OCI-LY3 (cell line): ENCODE measurements at regions not wholly inside any gene's neighbourhood (a gene's known extent, or its start where the extent isn't known, plus 50 kb on each side); places are given as distances from the start of the nearest gene placed in this dataset.
A peak's percentile ranks its signal among the peaks of the same experiment; 100 is the strongest.

Experiments used
- H2AFZ ChIP-seq: fragments of 200-600, 300-600 bp; shearing (Covaris generic); 2 replicates; pipeline ENCODE4 v1.6.0; 2014; ENCODE audit warnings: antibody characterized with exemption, low read depth, low read length
- H3K27ac ChIP-seq: fragments of 200-600, 300-600 bp; sonication (generic); 2 replicates; pipeline ENCODE4 v1.5.1; 2014; ENCODE audit warnings: mild to moderate bottlenecking, low read length, moderate library complexity, mixed read lengths
- H3K27me3 ChIP-seq: fragments of 200-600, 300-600 bp; sonication (generic); 2 replicates; pipeline ENCODE4 v1.6.1; 2014; ENCODE audit warnings: low read depth, low read length, mixed read lengths
- H3K36me3 ChIP-seq: fragments of 200-600, 300-600 bp; sonication (generic); replicated peaks from 2 replicates; pipeline ENCODE3; 2014; ENCODE audit warnings: low read depth, low read length, mixed read lengths
- H3K4me1 ChIP-seq: fragments of 300-600, 200-600 bp; sonication (generic); 2 replicates; pipeline ENCODE4 v1.6.1; 2014; ENCODE audit warnings: low read length, mixed read lengths
- H3K4me2 ChIP-seq: fragments of 200-600, 300-600 bp; sonication (generic); 2 replicates; pipeline ENCODE4 v1.6.1; 2014; ENCODE audit warnings: low read length, mixed read lengths
- H3K4me3 ChIP-seq: fragments of 300-600, 200-600 bp; sonication (generic); 2 replicates; pipeline ENCODE4 v1.5.1; 2014; ENCODE audit warnings: antibody characterized with exemption, mild to moderate bottlenecking, low read length, moderate library complexity
- H3K79me2 ChIP-seq: fragments of 300-600, 200-600 bp; shearing (Covaris generic); 2 replicates; pipeline ENCODE4 v1.6.1; 2014; ENCODE audit warnings: mild to moderate bottlenecking, low read length, mixed read lengths
- H3K9ac ChIP-seq: fragments of 300-600, 200-600 bp; shearing (Covaris generic); 2 replicates; pipeline ENCODE4 v1.6.0; 2014; ENCODE audit warnings: mild to moderate bottlenecking, low read length, moderate library complexity
- H3K9me3 ChIP-seq: fragments of 200-600, 300-600 bp; shearing (Covaris generic); 2 replicates; pipeline ENCODE4 v1.6.1; 2014; ENCODE audit warnings: low read length, mixed read lengths; ENCODE audit not compliant: insufficient read depth
- H4K20me1 ChIP-seq: fragments of 200-600, 300-600 bp; sonication (generic); 2 replicates; pipeline ENCODE4 v1.6.1; 2016; ENCODE audit warnings: low read length, mixed read lengths; ENCODE audit not compliant: insufficient read depth
- EZH2phosphoT487 ChIP-seq: fragments of 200-600 bp; shearing (Covaris generic); IDR thresholded peaks from 2 replicates; pipeline ENCODE4 v1.6.1; 2018; ENCODE audit warnings: antibody characterized with exemption, mixed run types, low read depth
- TF ChIP-seq, protein P1 (sequence below): fragments of 200-600, 300-600 bp; sonication (generic); IDR thresholded peaks from 2 replicates; pipeline ENCODE4 v1.5.1; 2014; ENCODE audit warnings: antibody characterized with exemption, low read length, low read depth

DNA sequence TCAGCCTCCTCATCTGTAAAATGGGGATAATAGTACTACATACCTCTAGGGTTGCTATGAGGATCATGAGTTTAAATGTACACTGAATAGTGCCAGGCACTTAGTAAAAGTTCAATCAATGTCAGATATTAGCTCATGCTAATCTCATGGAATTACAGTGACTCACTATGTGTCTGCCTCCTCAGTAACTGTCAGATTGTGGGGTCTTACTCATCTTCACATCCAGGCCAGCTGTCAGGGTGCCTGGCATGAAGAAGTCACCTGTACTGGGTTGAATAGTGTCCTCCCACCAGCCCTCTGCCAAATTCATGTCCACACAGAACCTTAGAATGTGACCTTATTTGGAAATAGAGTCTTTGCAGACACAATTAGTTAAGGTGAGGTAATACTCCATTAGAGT, 54.3 kb upstream of the STIM2 start:
- Histone ChIP-seq H2AFZ (no peak overlapping the region), H3K4me2 (no peak overlapping the region), H3K9me3 (no peaks in the 10 kb centered on the region), H3K9ac (no peak overlapping the region), H3K79me2 (no peaks in the 10 kb centered on the region), H3K4me1 (peaks cover 12% of the 10 kb centered on the region), H3K36me3 (no peaks in the 10 kb centered on the region), H3K27me3 (peaks cover 29% of the 10 kb centered on the region), H4K20me1 (peaks cover 4% of the 10 kb centered on the region; the same call in 1 of the 2 replicates), H3K4me3 (no peak overlapping the region), H3K27ac (no peak overlapping the region)
- no peak for TF ChIP-seq EZH2phosphoT487
- TF ChIP-seq, protein P1, sequence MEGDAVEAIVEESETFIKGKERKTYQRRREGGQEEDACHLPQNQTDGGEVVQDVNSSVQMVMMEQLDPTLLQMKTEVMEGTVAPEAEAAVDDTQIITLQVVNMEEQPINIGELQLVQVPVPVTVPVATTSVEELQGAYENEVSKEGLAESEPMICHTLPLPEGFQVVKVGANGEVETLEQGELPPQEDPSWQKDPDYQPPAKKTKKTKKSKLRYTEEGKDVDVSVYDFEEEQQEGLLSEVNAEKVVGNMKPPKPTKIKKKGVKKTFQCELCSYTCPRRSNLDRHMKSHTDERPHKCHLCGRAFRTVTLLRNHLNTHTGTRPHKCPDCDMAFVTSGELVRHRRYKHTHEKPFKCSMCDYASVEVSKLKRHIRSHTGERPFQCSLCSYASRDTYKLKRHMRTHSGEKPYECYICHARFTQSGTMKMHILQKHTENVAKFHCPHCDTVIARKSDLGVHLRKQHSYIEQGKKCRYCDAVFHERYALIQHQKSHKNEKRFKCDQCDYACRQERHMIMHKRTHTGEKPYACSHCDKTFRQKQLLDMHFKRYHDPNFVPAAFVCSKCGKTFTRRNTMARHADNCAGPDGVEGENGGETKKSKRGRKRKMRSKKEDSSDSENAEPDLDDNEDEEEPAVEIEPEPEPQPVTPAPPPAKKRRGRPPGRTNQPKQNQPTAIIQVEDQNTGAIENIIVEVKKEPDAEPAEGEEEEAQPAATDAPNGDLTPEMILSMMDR: no peak

DNA sequence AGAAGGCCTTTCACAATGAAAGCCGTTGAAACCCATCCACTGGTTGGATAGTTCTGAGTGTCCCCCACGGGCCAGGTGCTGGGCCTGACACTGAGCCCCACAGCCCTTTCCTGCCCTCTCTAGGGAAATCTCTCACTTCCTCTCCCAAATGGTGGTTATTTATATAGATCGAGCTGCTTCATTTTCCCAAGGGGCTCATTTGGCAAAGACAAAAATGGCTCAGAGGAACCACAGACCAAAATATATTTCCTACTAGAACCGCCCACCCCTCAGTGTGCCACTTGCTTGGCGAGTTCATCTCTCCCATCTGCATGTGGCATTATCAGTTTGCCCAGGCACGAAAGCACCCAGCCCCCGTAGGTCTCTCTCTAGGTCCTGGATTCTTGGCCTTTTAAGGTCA, 53.3 kb upstream of the STIM2 start:
- Histone ChIP-seq H3K4me3 (0 out of 2 replicates have a peak overlapping the region, but pooled peaks have one; percentile 2), H3K4me2 (peak overlapping the region; percentile 38), H2AFZ (no peak overlapping the region), H3K9me3 (no peaks in the 10 kb centered on the region), H3K9ac (no peak overlapping the region), H3K79me2 (no peaks in the 10 kb centered on the region), H4K20me1 (peaks cover 4% of the 10 kb centered on the region; the same call in 1 of the 2 replicates), H3K36me3 (no peaks in the 10 kb centered on the region), H3K27ac (no peak overlapping the region), H3K4me1 (peaks cover 12% of the 10 kb centered on the region), H3K27me3 (peaks cover 33% of the 10 kb centered on the region)
- no peak for TF ChIP-seq EZH2phosphoT487
- TF ChIP-seq, protein P1: no peak

DNA sequence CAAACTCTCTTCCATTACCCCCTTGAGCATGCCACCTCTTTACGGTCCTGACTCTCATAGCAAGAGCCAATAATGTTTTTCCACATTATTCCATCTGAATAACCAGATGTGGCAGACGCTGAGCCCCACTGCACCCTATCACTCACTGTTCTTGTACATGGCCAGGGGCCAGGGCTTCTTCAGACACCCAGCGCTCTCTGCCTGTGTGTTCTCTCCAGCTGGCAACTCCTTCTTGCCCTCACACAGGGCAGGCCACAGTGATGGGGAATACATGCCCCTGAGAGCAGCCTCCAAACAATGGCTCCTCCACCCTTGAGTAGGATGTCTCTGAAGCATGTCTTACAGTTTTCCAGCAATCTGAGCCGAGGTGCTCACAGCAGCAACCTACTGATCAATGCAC, 50.8 kb upstream of the STIM2 start:
- Histone ChIP-seq H3K4me3 (no peak overlapping the region), H3K36me3 (no peaks in the 10 kb centered on the region), H3K4me1 (peaks cover 12% of the 10 kb centered on the region), H3K79me2 (no peaks in the 10 kb centered on the region), H3K27ac (no peak overlapping the region), H3K4me2 (no peak overlapping the region), H2AFZ (no peak overlapping the region), H3K9me3 (no peaks in the 10 kb centered on the region), H4K20me1 (peaks cover 4% of the 10 kb centered on the region; the same call in 1 of the 2 replicates), H3K27me3 (peaks cover 50% of the 10 kb centered on the region), H3K9ac (no peak overlapping the region)
- TF ChIP-seq, protein P1: no peak
- no peak for TF ChIP-seq EZH2phosphoT487
